HG03039 (cell line): ENCODE measurements at regions not wholly inside any gene's neighbourhood (a gene's known extent, or its start where the extent isn't known, plus 50 kb on each side); places are given as distances from the start of the nearest gene placed in this dataset.
"Not testable (repeated sequence)": the region's sequence is repeated elsewhere in the genome, so short reads cannot be mapped to it uniquely, and the experiment has no call there.

Experiments
- ATAC-seq: cut with Tn5 transposase; IDR thresholded peaks from one replicate; pipeline ENCODE4 v1.9.1; 2021; ENCODE audit warnings: mild to moderate bottlenecking, moderate library complexity; ENCODE audit not compliant: unreplicated experiment

DNA sequence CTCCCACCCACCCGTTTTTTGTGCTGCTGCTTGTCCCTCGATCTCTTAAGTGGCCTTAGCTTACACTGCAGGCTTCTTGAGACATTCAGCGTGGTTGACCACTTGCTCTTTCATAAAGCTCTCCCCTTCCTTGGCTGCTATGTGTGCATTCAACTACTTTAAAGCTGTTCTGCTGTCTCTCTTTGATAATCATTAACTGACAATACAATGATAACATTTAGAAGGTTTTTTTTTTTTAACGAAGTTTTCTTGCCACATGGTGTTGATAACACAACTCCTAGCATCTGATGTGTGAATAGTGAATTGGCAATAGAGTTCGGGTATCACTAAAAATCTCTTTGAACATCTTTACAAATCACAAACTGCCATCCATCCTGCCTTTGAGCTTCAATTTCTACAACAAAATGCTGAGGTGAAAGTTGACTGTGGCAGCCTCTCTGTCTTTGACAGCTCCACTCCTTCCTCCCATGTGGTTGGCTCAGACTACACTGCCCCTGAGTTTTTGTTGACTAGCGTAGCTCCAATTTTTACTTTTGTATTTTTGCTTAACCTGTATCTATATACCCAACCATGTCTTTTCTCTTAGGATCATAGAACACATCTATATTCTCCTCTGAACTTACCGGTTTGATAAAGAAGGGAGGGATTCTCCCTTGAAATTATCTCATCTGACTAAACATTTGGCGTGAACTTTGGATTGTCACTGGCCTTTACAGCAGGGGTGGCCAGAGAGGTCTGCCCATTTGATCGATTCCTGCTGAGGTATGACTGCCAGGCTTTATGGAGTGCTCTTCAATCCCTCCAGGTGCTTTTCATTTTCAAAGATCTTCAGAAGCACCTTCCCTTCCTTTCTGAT, 409.4 kb upstream of the CD180 start:
- no peak for ATAC-seq

DNA sequence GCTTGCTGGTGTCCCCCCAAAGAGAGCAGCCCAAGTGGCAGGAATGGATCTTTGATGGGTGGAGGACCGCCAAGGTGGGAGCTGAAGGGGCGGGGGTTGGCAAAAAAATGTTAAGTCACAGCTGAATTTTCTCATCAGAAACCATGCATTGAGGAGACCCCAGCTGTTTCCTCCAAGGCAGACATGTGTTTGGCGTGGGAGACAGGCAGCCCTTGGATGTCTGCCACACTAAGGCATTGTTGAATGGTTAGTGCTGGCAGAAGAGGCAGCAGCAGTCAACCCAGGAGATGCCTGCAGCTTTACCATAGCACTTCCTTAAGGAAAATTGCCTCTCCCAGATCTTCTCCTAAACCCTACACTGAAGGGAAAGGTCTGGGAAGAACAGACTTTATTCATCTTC, 394.9 kb upstream of the CD180 start:
- no peak for ATAC-seq

DNA sequence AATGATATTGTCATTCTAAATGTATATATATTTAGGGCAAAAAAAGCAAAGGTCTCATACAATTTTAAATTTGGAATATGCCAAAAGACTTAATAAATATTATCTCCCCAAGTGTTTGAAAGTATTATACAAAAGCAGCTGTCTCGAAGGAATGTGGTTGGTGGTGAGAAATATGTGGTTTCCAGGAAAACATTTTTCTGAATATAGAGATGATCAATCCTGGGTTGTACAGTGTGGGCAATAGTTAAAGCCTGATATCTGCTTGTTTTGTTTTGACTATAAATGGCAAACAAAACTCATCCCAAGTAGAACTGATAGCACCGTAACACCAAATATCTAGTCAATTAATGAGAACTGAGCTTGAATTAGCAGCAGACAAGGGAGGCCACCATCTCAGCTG, 391.8 kb upstream of the CD180 start:
- ATAC-seq, result no peak

- no peak for ATAC-seq
Measured at GRCh38 chr5:67581203-67581602, 384.6 kb upstream of the CD180 start.

- no peak for ATAC-seq
Measured at GRCh38 chr5:67578011-67578410, 381.4 kb upstream of the CD180 start.

- no peak for ATAC-seq
Measured at GRCh38 chr5:67577424-67577823, 380.8 kb upstream of the CD180 start.

DNA sequence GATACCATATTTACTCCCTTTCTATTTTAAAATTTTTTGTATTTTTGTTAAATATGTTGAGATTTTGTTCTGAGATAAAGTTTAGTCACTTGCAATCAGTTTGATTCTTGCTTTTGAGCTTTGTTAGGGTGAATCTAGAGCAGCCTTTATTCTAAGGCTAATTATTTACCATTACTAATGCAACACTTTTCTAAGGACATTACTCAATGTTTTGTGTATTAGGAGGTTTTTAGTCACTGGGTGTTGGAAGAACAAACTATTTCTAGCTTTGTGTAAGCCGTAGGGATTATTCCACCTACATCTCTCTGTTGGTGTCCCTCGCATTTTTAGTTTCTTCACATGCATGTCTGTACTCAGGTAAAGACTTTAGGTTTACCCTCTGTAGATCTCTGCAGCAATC, 379.5 kb upstream of the CD180 start:
- ATAC-seq, result no peak

DNA sequence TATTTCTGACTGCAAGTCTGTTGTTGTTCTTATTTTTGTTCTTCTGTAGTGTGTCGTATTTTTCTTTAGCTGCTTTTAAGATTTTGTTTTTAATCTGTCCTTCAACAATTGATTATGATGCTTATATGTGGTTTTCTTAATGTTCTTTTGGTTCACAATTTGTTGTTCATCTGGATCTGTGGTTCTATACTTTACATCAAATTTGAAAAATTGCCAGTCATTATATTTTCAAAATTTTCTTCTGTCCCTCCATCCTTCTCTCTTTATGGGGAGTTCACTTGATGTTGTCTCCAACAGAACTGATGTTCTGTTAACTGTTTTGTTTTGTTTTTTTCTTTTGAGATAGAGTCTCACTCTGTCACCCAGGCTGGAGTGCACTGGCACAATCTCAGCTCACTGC, 378.5 kb upstream of the CD180 start:
- no peak for ATAC-seq

DNA sequence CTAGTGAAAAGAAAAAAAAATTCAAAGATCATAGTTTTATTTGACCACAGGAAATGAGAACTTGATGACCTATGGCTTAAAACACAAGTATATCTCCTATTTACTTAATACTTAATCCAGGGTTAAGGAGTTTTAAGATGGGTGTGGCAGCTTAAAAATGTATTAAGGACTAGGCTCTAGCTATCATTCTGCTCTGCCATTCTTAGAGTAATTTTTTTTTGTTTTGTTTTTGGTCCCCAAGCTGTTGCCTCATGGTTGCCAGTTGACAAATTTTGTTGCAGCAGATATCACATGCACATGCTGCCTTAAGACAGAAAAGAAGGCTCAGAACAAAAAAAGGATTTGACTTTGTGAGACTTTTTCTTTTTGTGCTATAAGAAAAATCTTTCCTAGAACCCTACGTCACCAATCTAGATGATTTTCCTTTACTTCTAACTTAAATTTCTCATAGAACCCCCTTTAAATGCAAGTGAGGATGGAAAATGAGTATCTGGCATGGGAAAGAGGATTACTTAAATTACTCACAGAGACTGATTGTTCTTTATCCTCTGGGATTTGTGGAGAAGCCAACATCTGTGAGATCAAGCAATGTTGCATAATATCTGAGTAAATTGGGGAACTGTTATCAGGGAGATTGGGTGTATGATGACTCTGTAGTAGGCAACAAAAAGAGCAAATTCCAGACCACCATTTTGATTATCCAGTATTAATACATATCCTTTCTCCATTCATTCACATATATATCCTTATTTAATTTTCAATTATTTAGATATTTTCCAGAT, 364.7 kb upstream of the CD180 start:
- no peak for ATAC-seq

- no peak for ATAC-seq
Measured at GRCh38 chr5:67552773-67553172, 356.2 kb upstream of the CD180 start.

DNA sequence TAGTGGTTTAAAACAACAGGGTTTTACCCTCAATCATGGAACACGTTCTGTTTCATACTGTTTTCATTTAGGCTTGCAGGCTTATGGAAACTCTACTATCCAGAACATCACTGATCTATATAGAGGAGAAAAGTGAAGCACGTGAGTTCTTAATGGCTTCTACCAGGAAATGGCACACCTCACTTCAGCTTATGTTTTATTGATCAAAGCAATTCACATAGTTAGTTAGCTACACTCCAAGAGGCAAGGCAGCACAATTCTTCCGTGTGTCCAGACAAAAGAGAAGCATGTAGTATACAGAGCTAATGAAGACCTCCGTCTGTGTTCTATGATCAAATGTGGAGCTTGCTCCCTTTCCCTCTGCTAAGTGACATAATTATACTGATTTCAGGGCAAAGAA, 353.3 kb upstream of the CD180 start:
- no peak for ATAC-seq

DNA sequence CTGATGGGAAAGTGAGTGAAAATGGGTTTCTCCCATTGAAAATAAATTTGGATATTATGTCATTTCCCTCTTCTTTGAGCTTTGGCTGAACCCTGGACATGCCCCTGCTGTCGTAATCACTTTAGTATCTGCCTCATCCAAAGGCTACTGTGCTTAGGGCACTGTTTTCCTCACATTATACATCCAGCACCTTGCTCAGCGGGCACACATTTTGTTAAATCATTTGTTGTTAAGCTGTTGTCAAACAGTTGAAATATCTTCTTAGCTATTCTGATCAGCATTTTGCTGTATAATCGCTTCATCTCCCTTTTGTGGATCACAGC, 352.7 kb upstream of the CD180 start:
- ATAC-seq, result no peak

GRCh38 chr5:67548520-67549295, 352.1 kb upstream of the CD180 start:
- ATAC-seq, result no peak

DNA sequence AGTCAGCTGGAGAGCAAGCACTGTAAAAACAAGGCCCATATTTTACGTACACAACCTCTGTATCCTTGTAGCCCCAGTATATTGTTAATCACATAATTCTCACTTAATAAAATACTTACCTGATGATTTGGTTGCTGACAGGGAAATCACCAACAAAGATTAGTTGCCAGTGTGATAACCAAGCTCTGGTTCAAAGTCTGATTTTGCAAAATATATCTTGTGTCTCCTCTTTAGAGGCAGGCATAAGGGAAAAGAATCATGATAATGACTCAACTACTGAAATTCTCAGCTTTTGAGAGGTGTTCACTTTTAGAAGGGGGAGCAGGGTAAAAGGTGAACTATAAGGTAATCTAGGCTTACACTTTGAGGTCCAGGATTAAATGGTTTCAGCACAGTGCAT, 351.1 kb upstream of the CD180 start:
- no peak for ATAC-seq

DNA sequence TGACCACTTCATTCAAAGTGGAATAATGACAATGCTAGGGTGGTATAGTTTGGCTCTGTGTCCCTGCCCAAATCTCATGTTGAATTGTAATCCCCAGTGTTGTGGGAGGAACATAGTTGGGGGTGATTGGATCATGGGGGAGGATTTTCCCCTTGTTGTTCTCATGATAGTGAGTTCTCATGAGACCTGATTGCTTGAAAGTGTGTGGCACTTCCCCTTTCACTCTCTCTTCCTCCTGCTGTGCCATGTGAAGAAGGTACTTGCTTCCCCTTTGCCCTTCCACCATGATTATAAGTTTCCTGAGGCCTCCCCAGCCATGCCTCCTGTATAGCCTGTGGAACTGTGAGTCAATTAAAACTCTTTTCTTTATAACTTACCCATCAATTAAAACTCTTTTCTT, 348.3 kb upstream of the CD180 start:
- not testable (repeated sequence) for ATAC-seq

DNA sequence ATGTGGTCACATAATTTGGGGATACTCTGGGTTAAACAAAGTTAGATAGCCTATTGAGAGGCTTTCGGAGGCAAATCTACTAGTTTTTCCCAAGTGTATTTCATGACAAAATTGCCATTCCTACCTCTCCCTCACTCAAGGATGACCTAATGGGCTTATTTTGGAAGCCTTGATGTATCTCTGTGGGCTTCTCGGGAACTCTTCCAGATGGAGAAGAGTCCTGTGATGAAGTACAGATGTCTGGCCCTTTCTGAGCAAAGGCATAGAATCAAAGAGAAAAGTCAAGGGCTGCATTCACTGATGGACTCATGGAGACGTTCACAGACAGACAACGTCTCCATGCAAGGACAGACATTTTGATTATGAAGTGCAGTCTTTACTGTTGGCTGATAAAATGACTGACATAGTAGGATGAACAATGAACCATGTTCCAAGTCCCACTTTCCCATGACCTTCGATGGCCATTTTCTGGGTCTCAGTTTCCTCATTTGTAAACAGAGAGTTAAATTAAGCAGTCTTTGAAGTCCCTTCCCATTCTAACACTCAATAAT, 347.2 kb upstream of the CD180 start:
- ATAC-seq, result no peak

GRCh38 chr5:67542479-67542878, 345.9 kb upstream of the CD180 start:
- no peak for ATAC-seq

- ATAC-seq, result no peak
Measured at GRCh38 chr5:67541875-67542274, 345.3 kb upstream of the CD180 start.

GRCh38 chr5:67538855-67539506, 342.4 kb upstream of the CD180 start:
- ATAC-seq, result no peak

GRCh38 chr5:67537439-67538148, 341.0 kb upstream of the CD180 start:
- ATAC-seq, result no peak
